DMS114 treated with DMSO at 0.1 percent for 48 hours (cell line): ENCODE measurements at regions not wholly inside any gene's neighbourhood (a gene's known extent, or its start where the extent isn't known, plus 50 kb on each side); places are given as distances from the start of the nearest gene placed in this dataset.
"Not testable (repeated sequence)": the region's sequence is repeated elsewhere in the genome, so short reads cannot be mapped to it uniquely, and the experiment has no call there.

ENCODE experiments used
- DNase-seq: peaks from one replicate; lab custom pipeline; 2025; ENCODE audit not compliant: unreplicated experiment; lab: John Stamatoyannopoulos, UW

DNA sequence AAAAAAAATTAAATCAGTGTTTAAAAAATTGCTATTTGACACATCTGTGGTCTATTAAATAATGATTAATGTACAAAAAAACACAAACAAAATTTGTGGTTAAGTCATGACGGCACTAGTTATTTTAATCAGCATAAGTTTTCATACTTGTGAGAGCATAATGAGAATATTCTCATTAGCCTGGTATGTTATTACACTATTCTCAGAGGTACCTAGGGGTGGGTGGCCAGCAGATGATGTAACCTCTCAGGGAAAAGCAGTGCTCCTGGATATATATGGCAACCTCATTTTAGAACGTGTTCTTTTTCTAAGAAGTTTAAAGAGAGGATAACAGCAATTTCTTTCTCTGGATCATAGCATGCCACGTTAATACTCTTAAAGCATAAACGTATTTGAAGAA is 109.2 kb downstream of the GJA1 start:
- no peak for DNase-seq

DNA sequence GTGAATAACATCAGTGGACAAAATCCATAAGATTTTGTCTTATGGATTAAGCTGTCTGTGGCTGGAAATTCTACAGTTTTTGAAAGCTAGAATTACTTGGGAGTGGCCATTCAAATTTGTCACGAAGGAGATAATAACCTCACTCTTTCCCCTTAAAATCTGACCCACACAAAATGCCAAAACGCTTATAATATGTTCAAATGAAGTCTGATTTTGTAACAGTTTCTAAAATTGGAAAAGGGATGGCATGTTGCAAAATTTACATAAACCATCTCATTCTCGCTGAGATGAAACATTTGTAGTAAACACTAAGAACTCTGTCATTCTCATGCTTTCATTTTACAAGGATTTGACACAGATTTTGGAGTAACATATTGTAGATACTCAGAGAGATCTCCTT is 112.7 kb downstream of the GJA1 start:
- DNase-seq, result no peak

DNA sequence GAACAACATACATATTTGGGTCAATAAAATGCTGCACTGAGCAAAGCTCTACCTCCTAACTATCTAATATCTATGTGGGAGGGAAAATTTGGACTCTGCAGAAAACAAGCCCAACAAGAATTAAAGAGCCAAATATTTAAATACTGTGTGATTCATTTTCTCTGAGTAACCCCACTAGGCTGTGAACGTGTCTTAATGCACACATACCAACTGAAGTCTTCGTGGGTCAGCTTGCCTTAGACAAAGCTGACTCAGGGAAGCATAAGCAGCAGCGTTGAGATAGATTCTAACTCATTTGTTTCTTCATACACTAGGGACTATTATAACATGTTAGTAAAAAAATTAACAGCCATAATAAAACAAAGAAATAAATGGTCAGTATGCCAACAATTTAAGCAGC is 114.3 kb downstream of the GJA1 start:
- no peak for DNase-seq

DNA sequence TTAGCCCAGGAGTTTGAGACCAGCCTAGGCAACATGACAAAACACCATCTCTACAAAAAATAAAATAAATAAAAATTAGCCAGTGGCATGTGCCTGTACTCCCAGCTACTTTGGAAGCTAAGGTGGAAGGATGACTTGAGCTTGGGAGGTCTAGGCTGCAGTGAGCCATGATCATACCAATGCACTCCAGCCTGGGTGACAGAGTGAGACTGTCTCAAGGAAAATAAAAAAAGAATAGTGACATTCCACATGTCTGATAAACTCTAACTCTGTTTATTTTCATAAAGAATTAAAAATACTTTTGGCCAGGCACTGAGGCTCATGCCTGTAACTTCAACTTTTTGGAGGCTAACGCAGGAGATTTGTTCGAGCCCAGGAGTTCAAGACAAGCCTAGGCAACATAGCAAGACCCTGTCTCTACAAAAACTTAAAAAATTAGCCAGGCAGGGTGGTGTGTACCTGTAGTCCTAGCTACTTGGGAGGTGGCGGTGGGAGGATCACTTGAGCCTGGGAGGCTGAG is 115.1 kb downstream of the GJA1 start:
- DNase-seq, result no peak

DNA sequence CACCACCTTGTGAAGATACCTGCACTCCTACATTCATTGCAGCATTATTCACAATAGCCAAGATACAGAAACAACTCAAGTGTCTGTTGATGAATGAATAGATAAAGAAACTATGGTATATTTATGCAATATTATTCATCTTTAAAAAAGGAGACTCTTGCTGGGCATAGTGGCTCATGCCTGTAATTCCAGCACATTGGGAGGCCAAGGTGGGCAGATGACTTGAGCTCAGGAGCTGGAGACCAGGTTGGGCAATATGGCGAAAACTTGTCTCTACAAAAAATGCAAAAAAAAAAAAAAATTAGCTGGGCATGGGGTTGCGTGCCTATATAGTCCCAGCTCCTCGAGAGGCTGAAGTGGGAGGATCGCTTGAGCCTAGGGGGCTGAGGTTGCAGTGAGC is 119.8 kb downstream of the GJA1 start:
- DNase-seq, result no peak

DNA sequence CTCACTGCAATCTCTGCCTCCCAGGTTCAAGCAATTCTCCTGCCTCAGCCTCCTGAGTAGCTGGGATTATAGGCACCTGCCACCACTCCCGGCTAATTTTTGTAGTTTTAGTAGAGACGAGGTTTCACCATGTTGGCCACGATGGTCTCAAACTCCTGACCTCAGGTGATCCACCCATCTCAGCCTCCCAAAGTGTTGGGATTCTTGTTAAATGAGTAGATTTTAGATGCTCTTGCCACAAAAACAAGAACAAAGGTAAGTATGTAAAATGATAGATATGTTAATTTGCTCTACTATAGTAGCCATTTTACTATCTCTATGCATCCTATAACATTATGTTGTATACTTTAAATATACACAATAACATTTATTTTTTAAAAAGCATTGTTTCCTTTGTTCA is 120.7 kb downstream of the GJA1 start:
- DNase-seq, result not testable (repeated sequence)

DNA sequence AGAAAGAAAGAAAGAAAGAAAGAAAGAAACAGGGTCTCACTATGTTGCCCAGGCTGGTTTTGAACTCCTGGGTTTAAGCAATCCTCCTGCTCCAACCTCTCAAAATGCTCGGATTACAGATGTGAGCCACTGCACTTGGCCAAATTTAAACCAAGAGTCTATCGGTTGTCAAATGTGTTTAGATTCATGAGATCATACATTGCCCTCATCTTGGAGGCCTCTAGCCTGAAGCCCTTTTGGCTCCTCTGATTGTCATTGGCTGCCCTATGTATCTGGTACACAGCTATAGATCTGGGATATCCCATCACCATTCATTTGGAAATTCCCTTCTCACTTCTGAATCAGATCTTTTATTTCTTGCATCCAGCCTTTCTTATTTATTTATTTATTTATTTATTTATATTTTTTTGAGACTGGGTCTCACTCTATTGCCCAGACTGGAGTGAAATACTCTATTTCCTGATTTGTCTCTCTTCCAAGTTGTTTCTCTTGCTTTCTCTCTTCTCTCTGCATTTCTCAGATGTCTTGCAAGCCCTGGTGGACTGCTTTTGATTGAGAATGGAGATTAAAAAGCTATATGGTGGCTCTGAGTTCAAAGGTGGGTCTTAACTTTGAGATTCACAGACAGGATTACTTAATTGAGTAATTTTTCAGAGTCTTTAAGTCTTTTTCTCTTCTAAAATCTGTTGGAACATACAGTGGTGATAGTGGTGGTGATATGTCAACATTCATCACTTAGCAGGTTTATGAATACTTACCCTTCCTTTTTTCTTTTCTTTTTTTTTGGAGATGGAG is 121.9 kb downstream of the GJA1 start:
- DNase-seq, result no peak

DNA sequence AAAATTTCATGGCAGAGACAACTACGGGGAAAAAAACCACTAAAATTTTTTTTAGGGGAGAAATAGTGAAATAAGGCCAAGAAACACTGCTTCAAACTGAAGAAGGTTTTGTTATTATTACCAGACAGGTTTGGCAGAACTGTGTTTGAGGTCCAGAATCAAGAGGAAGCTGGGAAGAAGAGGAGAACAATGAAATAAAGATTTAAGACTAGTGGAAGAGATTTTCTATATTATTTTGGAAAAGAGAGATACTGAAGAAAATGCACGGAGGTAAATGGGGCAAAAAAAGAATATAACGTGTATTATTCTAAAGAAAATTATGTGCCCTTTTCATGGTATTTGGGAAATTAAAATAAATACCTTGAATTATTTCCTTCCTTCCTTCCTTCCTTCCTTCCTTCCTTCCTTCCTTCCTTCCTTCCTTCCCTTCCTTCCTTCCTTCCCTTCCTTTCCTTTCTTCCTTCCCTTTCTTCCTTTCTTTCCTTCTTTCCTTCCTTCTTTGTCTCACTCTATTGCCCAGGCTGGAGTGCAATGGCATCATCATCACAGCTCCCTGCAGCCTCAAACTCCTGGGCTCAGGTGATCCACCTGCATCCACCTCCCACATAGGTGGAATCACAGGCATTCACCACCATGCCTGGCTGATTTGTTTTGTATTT is 124.3 kb downstream of the GJA1 start:
- DNase-seq, result no peak

DNA sequence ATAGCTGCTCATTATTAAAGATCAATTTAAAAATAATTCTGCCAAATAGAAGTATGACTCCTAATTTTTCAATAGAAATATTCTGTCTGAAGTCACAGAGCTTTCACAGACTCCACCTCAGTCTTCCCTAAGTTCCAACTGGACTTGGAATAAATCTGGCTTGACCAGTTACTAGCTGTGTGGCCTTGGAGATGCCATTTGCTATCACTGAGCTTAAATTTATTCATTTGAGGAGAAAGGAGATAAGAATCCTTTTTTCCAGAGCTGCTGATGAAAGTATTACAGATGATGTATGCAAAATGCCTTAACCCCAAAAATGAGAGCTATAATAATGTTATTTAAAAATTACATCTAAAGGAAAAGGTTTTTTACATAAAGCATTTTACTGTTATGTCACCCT is 125.0 kb downstream of the GJA1 start:
- DNase-seq, result no peak

DNA sequence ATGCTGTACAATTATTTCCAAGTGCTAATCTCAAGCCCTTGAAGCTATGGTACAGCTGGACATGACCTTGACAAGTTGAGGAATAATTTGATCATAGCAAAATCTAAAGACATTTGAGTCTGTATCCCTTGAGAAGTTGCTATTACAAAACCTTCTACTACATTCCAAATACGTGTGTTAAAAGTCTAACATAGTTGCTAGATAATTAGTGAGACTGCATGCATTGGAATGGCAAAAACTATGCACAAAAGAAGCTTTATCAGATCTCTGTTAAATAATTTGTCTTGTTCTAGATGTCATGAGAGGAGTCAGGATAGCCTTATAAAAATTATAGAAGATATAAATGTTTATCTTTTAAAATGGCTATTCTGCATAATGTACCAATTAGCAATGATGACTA is 127.8 kb downstream of the GJA1 start:
- no peak for DNase-seq

DNA sequence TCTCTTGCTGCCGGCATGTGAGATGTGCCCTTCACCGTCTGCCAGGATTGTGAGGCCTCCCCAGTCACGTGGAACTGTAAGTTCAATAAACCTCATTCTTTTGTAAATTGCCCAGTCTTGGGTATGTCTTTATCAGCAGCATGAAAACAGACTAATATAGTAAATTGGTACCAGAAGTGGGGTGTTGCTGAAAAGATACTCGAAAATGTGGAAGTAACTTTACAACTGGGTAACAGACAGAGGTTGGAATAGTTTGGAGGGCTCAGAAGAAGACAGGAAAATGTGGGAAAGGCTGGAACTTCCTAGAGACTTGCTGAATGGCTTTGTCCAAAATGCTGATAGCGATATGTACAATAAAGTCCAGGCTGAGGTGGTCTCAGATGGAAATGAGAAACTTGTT is 129.1 kb downstream of the GJA1 start:
- DNase-seq, result not testable (repeated sequence)

DNA sequence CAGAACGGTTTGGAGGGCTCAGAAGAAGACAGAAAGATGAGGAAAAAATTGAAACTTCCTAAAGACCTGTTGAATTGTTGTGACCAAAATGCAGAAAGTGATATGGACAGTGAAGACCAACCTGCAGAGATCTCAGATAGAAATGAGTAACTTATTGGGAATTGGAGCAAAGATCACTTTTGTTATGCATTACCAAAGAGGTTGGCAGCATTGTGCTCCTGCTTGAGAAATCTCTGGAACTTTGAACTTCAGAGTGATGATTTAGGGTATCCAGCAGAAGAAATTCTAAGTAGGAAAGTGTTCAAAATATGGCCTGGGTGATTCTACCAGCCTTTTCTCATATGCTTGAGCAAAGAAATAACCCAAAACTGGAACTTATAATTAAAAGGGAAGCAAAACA is 136.0 kb downstream of the GJA1 start:
- DNase-seq, result no peak

DNA sequence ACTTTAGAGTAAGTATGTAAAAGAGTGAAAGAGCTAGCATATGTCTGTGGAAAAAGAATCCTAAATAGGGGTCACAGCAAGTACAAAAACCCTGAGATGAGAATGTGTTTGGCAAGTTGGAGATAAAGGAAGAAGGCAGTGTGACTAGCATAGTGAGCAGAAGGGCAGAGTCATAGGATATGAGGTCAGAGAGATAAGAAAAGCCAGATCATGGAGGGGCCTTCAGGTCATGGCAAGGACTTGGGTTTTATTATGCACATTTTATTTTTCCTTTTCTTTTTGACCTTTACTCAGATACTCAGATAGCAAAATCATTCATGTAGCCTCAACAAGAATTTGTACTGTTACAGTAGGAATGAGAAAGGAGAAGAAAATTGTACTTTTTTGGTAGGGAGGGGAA is 138.0 kb downstream of the GJA1 start:
- no peak for DNase-seq

DNA sequence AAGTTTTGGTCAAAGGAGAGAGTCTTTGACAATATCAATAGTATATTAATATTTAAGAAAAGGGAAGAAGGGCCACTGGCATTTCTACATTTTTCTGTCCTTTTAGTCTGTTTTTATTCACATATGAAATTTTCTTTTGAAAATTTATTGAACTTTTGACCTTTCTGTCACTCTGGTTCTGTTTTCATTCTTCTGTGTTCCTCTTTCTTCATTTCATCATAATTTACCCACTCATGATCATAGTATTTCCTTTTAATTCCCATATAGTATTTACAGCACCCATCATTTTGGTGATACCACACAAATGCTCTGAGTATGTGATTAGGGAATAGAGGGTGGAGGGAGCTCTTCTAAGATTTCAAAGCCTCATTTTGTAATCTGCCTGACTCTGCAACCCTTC is 142.8 kb downstream of the GJA1 start:
- DNase-seq, result no peak

DNA sequence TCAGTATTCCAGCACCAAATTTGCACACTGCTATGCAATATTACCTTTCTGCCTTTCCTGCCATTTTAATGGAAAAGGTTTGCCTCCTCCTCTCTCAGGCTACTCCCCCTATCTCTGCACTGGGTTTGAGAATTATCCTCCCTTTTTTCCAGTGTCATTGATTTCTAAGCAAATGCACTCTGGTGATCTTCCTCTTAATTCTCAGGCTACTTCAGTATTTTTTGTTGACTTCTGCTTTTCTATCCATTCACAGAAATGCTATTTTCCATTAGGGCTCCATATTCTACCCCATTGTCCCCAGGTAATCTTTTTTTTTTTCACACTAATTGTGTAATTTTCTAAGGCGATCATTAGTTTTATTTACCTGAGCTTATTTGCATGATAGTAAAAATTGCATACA is 144.0 kb downstream of the GJA1 start:
- DNase-seq, result no peak

DNA sequence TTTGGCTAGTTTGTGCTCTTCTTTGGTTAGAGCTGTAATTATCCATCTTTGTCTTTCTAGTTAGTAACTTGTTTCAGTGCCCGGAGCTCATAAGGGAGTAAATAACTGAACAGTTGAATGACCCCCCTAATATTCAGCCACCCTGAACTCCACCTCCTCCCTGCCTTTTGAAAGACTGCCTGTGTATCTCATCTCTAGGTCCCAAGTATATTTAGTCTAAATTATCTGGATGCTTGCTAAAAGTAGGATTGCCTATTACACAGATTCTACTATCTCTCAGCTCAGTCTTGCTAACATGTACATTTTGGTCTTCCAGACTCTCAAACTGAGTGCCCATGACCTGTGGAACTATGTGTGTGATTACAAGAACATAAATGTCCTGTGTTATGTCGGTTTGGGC is 145.9 kb downstream of the GJA1 start:
- DNase-seq, result no peak

DNA sequence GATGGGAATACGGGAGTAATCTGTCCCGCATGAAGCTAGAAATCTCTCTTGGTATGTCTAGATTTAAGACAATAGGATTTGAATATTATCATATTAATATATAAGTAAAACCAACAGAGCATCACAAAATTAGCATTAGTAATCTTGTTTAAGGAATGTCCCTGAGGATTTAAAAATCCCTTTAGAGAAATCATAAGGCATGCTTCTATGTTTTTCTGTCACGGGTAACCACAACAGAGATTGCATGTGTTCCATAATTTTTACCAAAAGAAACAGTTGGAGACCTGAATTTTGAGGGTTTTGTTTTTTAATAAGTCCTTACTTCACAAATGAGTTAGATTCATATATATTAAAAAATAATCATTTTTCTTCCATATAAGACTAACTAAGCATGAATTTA is 146.8 kb downstream of the GJA1 start:
- no peak for DNase-seq

DNA sequence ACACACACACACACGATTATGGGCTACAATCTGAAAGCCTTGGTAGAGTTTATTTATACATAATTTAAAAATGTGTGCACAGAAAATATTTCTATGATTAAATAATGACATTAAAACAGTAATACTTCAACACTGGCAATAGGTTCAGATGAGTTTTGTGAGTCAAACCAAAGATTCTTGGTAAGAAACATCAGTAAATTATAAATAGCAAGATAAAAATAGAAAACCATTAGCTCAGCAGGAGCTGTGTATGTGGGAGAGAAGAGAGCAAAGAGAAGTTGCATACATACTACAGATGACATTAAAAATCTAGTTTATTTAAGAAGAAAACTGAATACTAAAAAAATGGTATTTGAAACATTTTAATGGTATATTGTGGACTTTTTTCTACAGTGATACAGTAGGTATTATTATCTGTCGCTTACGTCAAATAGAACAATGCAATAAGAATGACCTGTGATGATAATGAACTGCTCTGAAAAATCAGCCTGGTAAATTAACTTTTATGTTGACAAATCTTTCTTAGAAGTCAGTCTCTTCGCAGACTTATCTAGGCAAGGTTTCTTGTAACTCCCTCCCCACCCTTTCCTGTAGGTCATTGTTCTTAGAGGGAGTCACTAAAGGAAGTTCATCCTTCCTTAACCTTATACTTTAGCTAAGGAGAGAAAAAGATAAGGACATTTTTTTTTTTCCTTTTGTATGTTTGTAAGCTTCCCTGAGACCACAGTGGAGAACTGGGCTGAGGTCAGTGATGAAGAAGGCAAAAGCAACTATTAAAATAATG is 149.3 kb downstream of the GJA1 start:
- DNase-seq, result no peak

DNA sequence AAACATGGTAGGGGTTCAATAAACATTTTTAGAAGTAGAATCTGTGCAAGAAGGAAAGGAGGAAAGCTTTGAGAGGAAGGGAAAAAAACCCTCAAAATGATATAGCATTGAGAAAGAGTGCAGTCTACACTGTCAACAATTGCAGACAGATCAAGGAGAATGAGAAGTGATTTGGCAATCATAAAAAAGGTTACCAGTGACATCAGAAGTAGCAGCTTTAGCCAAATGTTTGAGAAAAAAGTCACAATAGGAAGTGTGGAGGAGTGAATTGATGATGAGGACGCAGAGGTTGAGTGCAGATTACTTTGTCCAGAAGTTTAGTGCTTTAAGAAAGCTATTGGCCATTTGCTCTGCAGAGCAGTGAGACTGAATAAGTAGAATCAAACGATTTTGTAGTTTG is 155.0 kb downstream of the GJA1 start:
- DNase-seq, result no peak

DNA sequence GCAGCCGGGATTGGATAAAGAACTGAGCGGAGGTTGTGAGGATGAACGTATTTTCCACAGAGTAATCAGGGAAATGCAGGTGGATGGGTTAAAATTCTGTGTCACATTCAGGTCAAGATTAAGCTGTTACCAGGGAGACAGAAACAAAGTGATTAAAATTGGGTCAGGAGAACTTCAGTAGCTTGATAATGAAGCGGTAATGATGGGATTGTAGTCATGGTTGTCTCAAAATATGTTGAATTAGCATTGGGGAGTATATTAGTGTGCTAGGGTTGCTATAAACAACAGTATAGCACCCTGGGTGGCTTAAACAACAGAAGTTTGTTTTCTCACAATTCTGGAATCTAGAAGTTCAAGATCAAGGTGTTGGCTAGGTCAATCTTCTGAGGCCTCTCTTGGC is 155.5 kb downstream of the GJA1 start:
- DNase-seq, result no peak

DNA sequence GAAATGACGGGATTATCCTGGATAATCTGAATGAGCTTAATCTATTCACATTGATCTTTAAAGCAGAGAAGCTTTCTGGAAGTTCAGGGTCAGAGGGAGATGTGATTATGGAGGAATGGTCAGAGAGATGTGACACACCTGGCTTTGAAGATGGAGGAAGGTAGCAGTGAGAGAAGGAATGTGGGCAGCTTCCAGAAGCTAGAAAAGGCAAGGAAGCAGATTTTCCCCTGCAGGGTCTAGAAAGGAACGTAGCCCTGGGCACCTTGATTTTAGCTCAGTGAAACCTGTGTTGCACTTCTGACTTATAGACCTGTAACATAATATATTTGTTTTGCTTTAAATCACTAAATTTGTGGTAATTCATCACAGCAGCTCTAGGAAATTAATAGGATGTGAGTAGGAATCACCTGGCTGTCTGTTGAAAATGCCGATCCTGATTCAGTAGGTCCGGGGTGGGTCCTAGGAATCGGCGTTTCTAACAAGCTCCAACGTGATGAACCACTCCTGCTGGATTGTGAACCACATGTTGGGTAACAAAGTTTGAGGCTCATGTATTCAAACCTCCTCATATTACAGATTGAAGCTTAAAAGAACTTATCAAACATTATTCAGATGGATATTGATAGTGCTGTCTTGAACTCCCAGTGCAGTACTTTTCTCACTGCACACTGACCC is 157.0 kb downstream of the GJA1 start:
- DNase-seq, result no peak
